MCF 10A (cell line): ENCODE measurements at regions not wholly inside any gene's neighbourhood (a gene's known extent, or its start where the extent isn't known, plus 50 kb on each side); places are given as distances from the start of the nearest gene placed in this dataset.

Experiments used
- BruUV-seq: library from RNA; stranded (reverse); fragments of 400-500 nt; replicated peaks from 2 replicates; lab custom pipeline; 2021; lab: Mats Ljungman, UMichigan
- CTCF ChIA-PET: fragments of 300-600 bp; sonication (Branson Sonifier 250); formaldehyde crosslinking; extraction: SDS; loops from one replicate; lab custom pipeline; 2021; ENCODE audit warnings: antibody characterized with exemption, inconsistent platforms; lab: Yijun Ruan, JAX
- POLR2A ChIA-PET: fragments of 300-600, 350-650 bp; sonication (Branson Sonifier 250); formaldehyde crosslinking; extraction: SDS; loops from one replicate; lab custom pipeline; 2020; ENCODE audit warnings: antibody characterized with exemption, inconsistent platforms; lab: Yijun Ruan, JAX
- DNase-seq: peaks from one replicate; pipeline ENCODE4 v3.0.0-alpha.2; 2018; ENCODE audit not compliant: unreplicated experiment
- H3K27ac Mint-ChIP-seq: one replicate; pipeline ENCODE4 v1.8.0; 2022; ENCODE audit warnings: mild to moderate bottlenecking, low read depth, mixed read lengths; ENCODE audit not compliant: unreplicated experiment
- H3K27me3 Mint-ChIP-seq: one replicate; pipeline ENCODE4 v1.8.0; 2022; ENCODE audit warnings: mixed read lengths; ENCODE audit not compliant: insufficient read depth, unreplicated experiment
- H3K36me3 Mint-ChIP-seq: one replicate; pipeline ENCODE4 v1.8.0; 2022; ENCODE audit warnings: mild to moderate bottlenecking, moderate library complexity, mixed read lengths; ENCODE audit not compliant: insufficient read depth, unreplicated experiment
- H3K4me1 Mint-ChIP-seq: one replicate; pipeline ENCODE4 v1.8.0; 2022; ENCODE audit warnings: mixed read lengths; ENCODE audit not compliant: insufficient read depth, unreplicated experiment
- H3K4me3 Mint-ChIP-seq: one replicate; pipeline ENCODE4 v1.8.0; 2022; ENCODE audit warnings: mild to moderate bottlenecking, moderate library complexity, mixed read lengths; ENCODE audit not compliant: unreplicated experiment
- H3K9me3 Mint-ChIP-seq: one replicate; pipeline ENCODE4 v1.8.0; 2022; ENCODE audit warnings: mixed read lengths; ENCODE audit not compliant: unreplicated experiment
- intact Hi-C: fragments of 100-400 bp; cut with micrococcal nuclease; formaldehyde crosslinking; loops from 2 replicates; pipeline ENCODE4 v1.14.1; 2022
- TF ChIP-seq, protein P1 (sequence below): fragments of 200-600 bp; IDR thresholded peaks from one replicate; pipeline ENCODE4 v1.8.0; 2022; ENCODE audit warnings: antibody characterized with exemption, mild to moderate bottlenecking; ENCODE audit not compliant: unreplicated experiment

GRCh38 chr5:155759252-155759651 lies 567.7 kb upstream of the SGCD start:
- H3K4me3 Mint-ChIP-seq: no peak overlapping the region
- intact Hi-C loops: no loop called here
- no TSS peak for BruUV-seq
- CTCF ChIA-PET: no interaction called here
- TF ChIP-seq, protein P1, sequence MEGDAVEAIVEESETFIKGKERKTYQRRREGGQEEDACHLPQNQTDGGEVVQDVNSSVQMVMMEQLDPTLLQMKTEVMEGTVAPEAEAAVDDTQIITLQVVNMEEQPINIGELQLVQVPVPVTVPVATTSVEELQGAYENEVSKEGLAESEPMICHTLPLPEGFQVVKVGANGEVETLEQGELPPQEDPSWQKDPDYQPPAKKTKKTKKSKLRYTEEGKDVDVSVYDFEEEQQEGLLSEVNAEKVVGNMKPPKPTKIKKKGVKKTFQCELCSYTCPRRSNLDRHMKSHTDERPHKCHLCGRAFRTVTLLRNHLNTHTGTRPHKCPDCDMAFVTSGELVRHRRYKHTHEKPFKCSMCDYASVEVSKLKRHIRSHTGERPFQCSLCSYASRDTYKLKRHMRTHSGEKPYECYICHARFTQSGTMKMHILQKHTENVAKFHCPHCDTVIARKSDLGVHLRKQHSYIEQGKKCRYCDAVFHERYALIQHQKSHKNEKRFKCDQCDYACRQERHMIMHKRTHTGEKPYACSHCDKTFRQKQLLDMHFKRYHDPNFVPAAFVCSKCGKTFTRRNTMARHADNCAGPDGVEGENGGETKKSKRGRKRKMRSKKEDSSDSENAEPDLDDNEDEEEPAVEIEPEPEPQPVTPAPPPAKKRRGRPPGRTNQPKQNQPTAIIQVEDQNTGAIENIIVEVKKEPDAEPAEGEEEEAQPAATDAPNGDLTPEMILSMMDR: no peak
- peaks cover 6% of the 10 kb centered on the region for H3K4me1 Mint-ChIP-seq
- H3K27me3 Mint-ChIP-seq: no peaks in the 10 kb centered on the region
- H3K9me3 Mint-ChIP-seq: peaks cover 23% of the 10 kb centered on the region
- no peak overlapping the region for H3K27ac Mint-ChIP-seq
- no peak for DNase-seq
- POLR2A ChIA-PET: interaction anchor here (0.7 kb wide), 1 partner anchor 1600 kb away, joined by 3 read pairs; no protein-coding TSS in a partner anchor
- no peaks in the 10 kb centered on the region for H3K36me3 Mint-ChIP-seq

DNA sequence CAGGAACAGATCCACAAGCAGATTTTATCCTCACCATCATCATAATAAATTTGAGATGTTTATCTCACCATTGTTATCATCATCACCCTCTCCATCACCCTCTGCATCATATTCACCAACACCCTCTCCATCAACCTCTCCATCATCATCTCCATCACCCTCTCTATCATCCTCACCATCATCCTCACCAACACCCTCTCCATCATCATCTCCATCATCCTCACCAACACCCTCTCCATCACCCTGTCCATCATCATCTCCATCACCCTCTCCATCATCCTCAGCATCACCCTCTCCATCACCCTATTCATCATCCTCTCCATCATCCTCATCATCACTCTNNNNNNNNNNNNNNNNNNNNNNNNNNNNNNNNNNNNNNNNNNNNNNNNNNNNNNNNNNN lies 567.0 kb upstream of the SGCD start:
- H3K27me3 Mint-ChIP-seq: no peaks in the 10 kb centered on the region
- POLR2A ChIA-PET: interaction anchor here (0.7 kb wide), 1 partner anchor 1600 kb away, joined by 3 read pairs; no protein-coding TSS in a partner anchor
- BruUV-seq: no TSS peak
- no peaks in the 10 kb centered on the region for H3K36me3 Mint-ChIP-seq
- no peak overlapping the region for H3K27ac Mint-ChIP-seq
- H3K9me3 Mint-ChIP-seq: peaks cover 23% of the 10 kb centered on the region
- CTCF ChIA-PET: no interaction called here
- intact Hi-C loops: no loop called here
- H3K4me1 Mint-ChIP-seq: peaks cover 6% of the 10 kb centered on the region
- TF ChIP-seq, protein P1: no peak
- H3K4me3 Mint-ChIP-seq: no peak overlapping the region
- no peak for DNase-seq

GRCh38 chr5:155761502-155761901 lies 565.5 kb upstream of the SGCD start:
- H3K36me3 Mint-ChIP-seq: no peaks in the 10 kb centered on the region
- POLR2A ChIA-PET: no interaction called here
- no TSS peak for BruUV-seq
- DNase-seq: no peak
- H3K4me1 Mint-ChIP-seq: peaks cover 6% of the 10 kb centered on the region
- no peak overlapping the region for H3K4me3 Mint-ChIP-seq
- intact Hi-C loops: no loop called here
- CTCF ChIA-PET: no interaction called here
- no peaks in the 10 kb centered on the region for H3K27me3 Mint-ChIP-seq
- peaks cover 23% of the 10 kb centered on the region for H3K9me3 Mint-ChIP-seq
- no peak overlapping the region for H3K27ac Mint-ChIP-seq
- TF ChIP-seq, protein P1: no peak

GRCh38 chr5:155765715-155766114 lies 561.2 kb upstream of the SGCD start:
- ChIA-PET CTCF (interaction anchor here (0.9 kb wide), 1 partner anchor 19 kb away, joined by 3 read pairs; no protein-coding TSS in a partner anchor), POLR2A (no interaction called here)
- intact Hi-C loops: no loop called here
- no peak overlapping the region for H3K27ac Mint-ChIP-seq
- peaks cover 13% of the 10 kb centered on the region for H3K9me3 Mint-ChIP-seq
- H3K4me1 Mint-ChIP-seq: peaks cover 6% of the 10 kb centered on the region
- H3K4me3 Mint-ChIP-seq: no peak overlapping the region
- DNase-seq: no peak
- no TSS peak for BruUV-seq
- no peaks in the 10 kb centered on the region for H3K36me3 Mint-ChIP-seq
- TF ChIP-seq, protein P1: no peak
- no peaks in the 10 kb centered on the region for H3K27me3 Mint-ChIP-seq
